CD4-positive, alpha-beta T cell (primary cell): ENCODE measurements at regions not wholly inside any gene's neighbourhood (a gene's known extent, or its start where the extent isn't known, plus 50 kb on each side); places are given as distances from the start of the nearest gene placed in this dataset.

Experiments used
- ATAC-seq: fragments of 200-7000 bp; cut with Tn5 transposase; one replicate; pipeline ENCODE4 v1.10.0; 2022; ENCODE audit warnings: mild to moderate bottlenecking; ENCODE audit not compliant: poor library complexity
- CTCF ChIA-PET: fragments of 350-600 bp; sonication (Branson Sonifier 250); formaldehyde crosslinking; loops from one replicate; lab custom pipeline; 2021; ENCODE audit warnings: antibody characterized with exemption, inconsistent platforms; lab: Charles Lee
- POLR2A ChIA-PET: fragments of 350-600 bp; sonication (Branson Sonifier 250); formaldehyde crosslinking; loops from one replicate; lab custom pipeline; 2021; ENCODE audit warnings: antibody characterized with exemption, inconsistent platforms; lab: Charles Lee
- DNase-seq, 14 experiments: peaks; one replicate each; pipeline ENCODE4 v3.0.0-alpha.2; 2013 to 2020; ENCODE audit warnings: mixed read lengths in 2 of 14
- H3K27ac ChIP-seq, 2 donors: one replicate each; pipeline versions ENCODE4 v1.5.1 to v1.7.0; 2013; ENCODE audit warnings: low read length in 2 of 2, low read depth in 1 of 2, mild to moderate bottlenecking in 1 of 2
- H3K27me3 ChIP-seq, 2 experiments: 1 replicate in 1 of 2; 2 replicates in 1 of 2; pipeline versions ENCODE4 v1.6.1 to v1.7.0; 2013; ENCODE audit warnings: low read length in 2 of 2, control low read depth in 1 of 2, mild to moderate bottlenecking in 1 of 2, moderate library complexity in 1 of 2; ENCODE audit not compliant: insufficient read depth in 2 of 2, control insufficient read depth in 1 of 2
- H3K36me3 ChIP-seq: one replicate; pipeline ENCODE4 v1.6.1; 2013; ENCODE audit warnings: low read length, control low read depth; ENCODE audit not compliant: insufficient read depth
- H3K4me1 ChIP-seq: one replicate; pipeline ENCODE4 v1.6.1; 2013; ENCODE audit warnings: low read length, control low read depth; ENCODE audit not compliant: insufficient read depth
- H3K4me3 ChIP-seq: one replicate; pipeline ENCODE4 v1.5.1; 2013; ENCODE audit warnings: mild to moderate bottlenecking, low read length, moderate library complexity
- H3K9me3 ChIP-seq, 2 experiments: 1 replicate in 1 of 2; 2 replicates in 1 of 2; pipeline versions ENCODE4 v1.6.1 to v1.7.0; 2013; ENCODE audit warnings: low read length in 2 of 2, mild to moderate bottlenecking in 2 of 2, control low read depth in 1 of 2, moderate library complexity in 1 of 2; ENCODE audit not compliant: control insufficient read depth in 1 of 2, insufficient read depth in 1 of 2
- H3K27ac Mint-ChIP-seq: one replicate; pipeline ENCODE4 v1.8.0; 2020; ENCODE audit warnings: mixed read lengths
- H3K27me3 Mint-ChIP-seq: one replicate; pipeline ENCODE4 v1.8.0; 2021; ENCODE audit warnings: mixed read lengths
- H3K36me3 Mint-ChIP-seq: one replicate; pipeline ENCODE4 v1.8.0; 2021; ENCODE audit warnings: low read depth, mixed read lengths
- H3K4me1 Mint-ChIP-seq: one replicate; pipeline ENCODE4 v1.8.0; 2021; ENCODE audit warnings: low read depth, mixed read lengths
- H3K4me3 Mint-ChIP-seq: one replicate; pipeline ENCODE4 v1.8.0; 2020; ENCODE audit warnings: mild to moderate bottlenecking, mixed read lengths
- H3K9me3 Mint-ChIP-seq: one replicate; pipeline ENCODE4 v1.8.0; 2020; ENCODE audit warnings: mixed read lengths
- intact Hi-C, 2 experiments: fragments of 100-400 bp; cut with DNase I in 1 of 2; cut with micrococcal nuclease in 1 of 2; formaldehyde crosslinking; loops; one replicate each; pipeline versions ENCODE4 v1.15.1 to v1.9.0; 2023 to 2025; cut with DNase I, micrococcal nuclease
- TF ChIP-seq, protein P1 (sequence below): fragments of 200-600 bp; IDR thresholded peaks from one replicate; pipeline ENCODE4 v1.8.0; 2022; ENCODE audit warnings: antibody characterized with exemption, mild to moderate bottlenecking

DNA sequence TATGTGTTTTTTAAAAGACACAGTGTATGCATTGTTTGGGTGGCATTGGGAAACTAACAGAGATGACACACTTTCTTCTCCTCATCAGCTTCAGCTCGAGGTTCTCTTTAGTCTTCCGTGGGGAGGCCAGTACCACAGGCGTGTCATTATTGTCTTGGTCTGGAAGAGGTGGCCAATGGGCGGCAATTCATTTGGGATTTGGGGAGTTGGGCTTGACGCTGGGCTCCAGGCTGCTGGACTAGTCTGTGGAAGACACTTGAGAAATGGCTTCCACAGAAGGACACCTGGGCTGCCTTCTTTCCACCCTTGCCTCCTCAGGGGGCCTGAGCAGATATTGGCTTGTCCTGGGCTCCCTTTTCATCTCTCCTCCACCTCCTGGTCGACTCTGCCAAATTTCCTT is 192.2 kb downstream of the SH2D4B start:
- POLR2A ChIA-PET: no interaction called here
- TF ChIP-seq, protein P1, sequence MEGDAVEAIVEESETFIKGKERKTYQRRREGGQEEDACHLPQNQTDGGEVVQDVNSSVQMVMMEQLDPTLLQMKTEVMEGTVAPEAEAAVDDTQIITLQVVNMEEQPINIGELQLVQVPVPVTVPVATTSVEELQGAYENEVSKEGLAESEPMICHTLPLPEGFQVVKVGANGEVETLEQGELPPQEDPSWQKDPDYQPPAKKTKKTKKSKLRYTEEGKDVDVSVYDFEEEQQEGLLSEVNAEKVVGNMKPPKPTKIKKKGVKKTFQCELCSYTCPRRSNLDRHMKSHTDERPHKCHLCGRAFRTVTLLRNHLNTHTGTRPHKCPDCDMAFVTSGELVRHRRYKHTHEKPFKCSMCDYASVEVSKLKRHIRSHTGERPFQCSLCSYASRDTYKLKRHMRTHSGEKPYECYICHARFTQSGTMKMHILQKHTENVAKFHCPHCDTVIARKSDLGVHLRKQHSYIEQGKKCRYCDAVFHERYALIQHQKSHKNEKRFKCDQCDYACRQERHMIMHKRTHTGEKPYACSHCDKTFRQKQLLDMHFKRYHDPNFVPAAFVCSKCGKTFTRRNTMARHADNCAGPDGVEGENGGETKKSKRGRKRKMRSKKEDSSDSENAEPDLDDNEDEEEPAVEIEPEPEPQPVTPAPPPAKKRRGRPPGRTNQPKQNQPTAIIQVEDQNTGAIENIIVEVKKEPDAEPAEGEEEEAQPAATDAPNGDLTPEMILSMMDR: no peak
- Mint-ChIP-seq H3K4me3 (no peak overlapping the region), H3K9me3 (no peaks in the 10 kb centered on the region), H3K27me3 (peaks cover 32% of the 10 kb centered on the region), H3K27ac (no peak overlapping the region), H3K4me1 (no peaks in the 10 kb centered on the region), H3K36me3 (no peaks in the 10 kb centered on the region)
- Histone ChIP-seq H3K4me3 (no peak overlapping the region), H3K9me3 (no peaks in the 10 kb centered on the region), H3K36me3 (no peaks in the 10 kb centered on the region), H3K4me1 (no peaks in the 10 kb centered on the region), H3K27ac (no peak overlapping the region), H3K27me3 (peaks cover 0 to 3% of the 10 kb centered on the region in 2 experiments)
- intact Hi-C loops: no loop called here
- DNase-seq (no peak), ATAC-seq (no peak)
- CTCF ChIA-PET: no interaction called here

DNA sequence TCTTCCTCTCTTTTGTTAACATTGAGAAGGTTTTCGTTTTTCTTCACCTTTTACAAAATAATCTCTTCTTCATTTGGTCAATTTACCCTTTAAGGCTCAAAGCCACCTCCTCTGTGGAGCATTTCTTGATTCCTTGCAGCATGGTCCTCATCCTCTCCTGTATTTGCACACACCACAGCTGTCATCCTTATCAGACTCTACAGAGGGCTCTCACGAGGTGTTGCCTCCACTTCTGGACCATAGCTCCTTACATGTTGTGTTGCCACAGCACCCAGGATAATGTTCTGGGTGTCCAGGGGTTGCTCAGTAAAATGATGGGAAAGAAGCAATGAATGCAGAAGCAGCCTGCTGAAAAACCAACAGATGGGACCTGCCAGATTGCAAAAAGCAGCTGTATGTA is 192.8 kb downstream of the SH2D4B start:
- Mint-ChIP-seq H3K27ac (no peak overlapping the region), H3K36me3 (no peaks in the 10 kb centered on the region), H3K9me3 (no peaks in the 10 kb centered on the region), H3K4me1 (no peaks in the 10 kb centered on the region), H3K27me3 (peaks cover 32% of the 10 kb centered on the region), H3K4me3 (no peak overlapping the region)
- no peak overlapping the region for H3K27ac ChIP-seq
- no peak overlapping the region for H3K4me3 ChIP-seq
- CTCF ChIA-PET: no interaction called here
- TF ChIP-seq, protein P1: no peak
- H3K27me3 ChIP-seq: peaks cover 0 to 3% of the 10 kb centered on the region in 2 experiments
- no peaks in the 10 kb centered on the region for H3K9me3 ChIP-seq
- DNase-seq (no peak), ATAC-seq (no peak)
- POLR2A ChIA-PET: no interaction called here
- H3K36me3 ChIP-seq: no peaks in the 10 kb centered on the region
- H3K4me1 ChIP-seq: no peaks in the 10 kb centered on the region
- intact Hi-C loops: no loop called here

DNA sequence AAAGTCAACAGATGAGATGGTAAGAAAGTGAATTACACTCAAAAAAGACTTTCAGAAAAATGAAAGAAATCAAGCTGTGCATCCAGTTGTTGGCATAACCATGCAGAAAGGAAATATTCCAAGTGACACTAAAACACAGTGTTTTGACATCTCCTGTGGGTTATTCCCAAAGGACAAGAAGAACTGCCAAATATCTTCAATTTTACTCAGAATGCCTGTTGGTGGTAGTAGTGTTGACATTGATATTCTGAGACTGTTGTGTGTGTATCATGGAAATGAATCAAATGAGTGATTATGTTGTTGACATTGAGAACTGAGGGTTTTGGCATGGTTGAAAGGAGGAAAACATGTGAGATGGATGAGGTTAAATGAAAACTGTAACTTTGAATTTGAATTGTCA is 196.9 kb downstream of the SH2D4B start:
- peaks cover 28% of the 10 kb centered on the region for H3K27me3 Mint-ChIP-seq
- intact Hi-C loops: no loop called here
- no peaks in the 10 kb centered on the region for H3K4me1 Mint-ChIP-seq

More for the DNA sequence above, 196.9 kb downstream of the SH2D4B start:
- Histone ChIP-seq H3K27ac (no peak overlapping the region), H3K27me3 (peaks cover 0 to 3% of the 10 kb centered on the region in 2 experiments), H3K9me3 (no peaks in the 10 kb centered on the region), H3K4me1 (no peaks in the 10 kb centered on the region), H3K36me3 (no peaks in the 10 kb centered on the region), H3K4me3 (no peak overlapping the region)
- Mint-ChIP-seq H3K9me3 (no peaks in the 10 kb centered on the region), H3K4me3 (no peak overlapping the region), H3K36me3 (no peaks in the 10 kb centered on the region), H3K27ac (no peak overlapping the region)
- CTCF ChIA-PET: no interaction called here
- no peak for ATAC-seq
- TF ChIP-seq, protein P1: no peak
- POLR2A ChIA-PET: no interaction called here
- DNase-seq: no peak
